Mammary epithelial cell (primary cell): ENCODE measurements at regions not wholly inside any gene's neighbourhood (a gene's known extent, or its start where the extent isn't known, plus 50 kb on each side); places are given as distances from the start of the nearest gene placed in this dataset.

ENCODE experiments used
- EZH2 ChIP-seq: IDR thresholded peaks from 2 replicates; pipeline ENCODE4 v1.6.1; 2012; ENCODE audit warnings: low read length, inconsistent platforms, borderline replicate concordance
- TF ChIP-seq, protein P1 (sequence below), 2 donors: IDR thresholded peaks in 1 of 2; conservative IDR thresholded peaks in 1 of 2; 2 replicates each; pipeline ENCODE4 v1.5.1; 2011 to 2012; ENCODE audit warnings: inconsistent platforms in 2 of 2, low read length in 2 of 2, mild to moderate bottlenecking in 2 of 2, control low read depth in 1 of 2, low read depth in 1 of 2; ENCODE audit not compliant: insufficient read depth in 1 of 2; ENCODE audit errors: extremely low read depth in 1 of 2

GRCh38 chr13:112184851-112185371, 118.0 kb downstream of the SOX1 start:
- TF ChIP-seq, protein P1, sequence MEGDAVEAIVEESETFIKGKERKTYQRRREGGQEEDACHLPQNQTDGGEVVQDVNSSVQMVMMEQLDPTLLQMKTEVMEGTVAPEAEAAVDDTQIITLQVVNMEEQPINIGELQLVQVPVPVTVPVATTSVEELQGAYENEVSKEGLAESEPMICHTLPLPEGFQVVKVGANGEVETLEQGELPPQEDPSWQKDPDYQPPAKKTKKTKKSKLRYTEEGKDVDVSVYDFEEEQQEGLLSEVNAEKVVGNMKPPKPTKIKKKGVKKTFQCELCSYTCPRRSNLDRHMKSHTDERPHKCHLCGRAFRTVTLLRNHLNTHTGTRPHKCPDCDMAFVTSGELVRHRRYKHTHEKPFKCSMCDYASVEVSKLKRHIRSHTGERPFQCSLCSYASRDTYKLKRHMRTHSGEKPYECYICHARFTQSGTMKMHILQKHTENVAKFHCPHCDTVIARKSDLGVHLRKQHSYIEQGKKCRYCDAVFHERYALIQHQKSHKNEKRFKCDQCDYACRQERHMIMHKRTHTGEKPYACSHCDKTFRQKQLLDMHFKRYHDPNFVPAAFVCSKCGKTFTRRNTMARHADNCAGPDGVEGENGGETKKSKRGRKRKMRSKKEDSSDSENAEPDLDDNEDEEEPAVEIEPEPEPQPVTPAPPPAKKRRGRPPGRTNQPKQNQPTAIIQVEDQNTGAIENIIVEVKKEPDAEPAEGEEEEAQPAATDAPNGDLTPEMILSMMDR (conservative IDR thresholded peaks at IDR 0.05 in 1 of 2, IDR thresholded peaks at IDR 0.05 in 1 of 2; ENCODE audit: extremely low read depth in 1 of 2, insufficient read depth in 1 of 2, low read depth in 1 of 2, low read length in 2 of 2) = no peak
- TF ChIP-seq EZH2 = no peak
